A673 (cell line): ENCODE measurements at regions not wholly inside any gene's neighbourhood (a gene's known extent, or its start where the extent isn't known, plus 50 kb on each side); places are given as distances from the start of the nearest gene placed in this dataset.

Experiments
- CTCF ChIP-seq: fragments of 300-800, 200-600 bp; sonication (generic); conservative IDR thresholded peaks from 2 replicates; pipeline ENCODE4 v1.5.1; 2017; ENCODE audit warnings: low read depth, mild to moderate bottlenecking, antibody characterized with exemption, low read length, moderate library complexity, mixed read lengths
- EZH2 ChIP-seq: fragments of 200-600 bp; sonication (generic); IDR thresholded peaks from 2 replicates; pipeline ENCODE4 v1.6.1; 2017; ENCODE audit warnings: borderline replicate concordance, low read depth, mild to moderate bottlenecking, mixed read lengths, antibody characterized with exemption, low read length; ENCODE audit not compliant: poor library complexity, severe bottlenecking

- TF ChIP-seq CTCF, result no peak
- no peak for TF ChIP-seq EZH2
These were observed 174.8 kb downstream of the LACC1 start for GRCh38 chr13:44054525-44054924.
